Psoas muscle (tissue), 7 donors: ENCODE measurements at regions not wholly inside any gene's neighbourhood (a gene's known extent, or its start where the extent isn't known, plus 50 kb on each side); places are given as distances from the start of the nearest gene placed in this dataset.

Experiments
- ATAC-seq, 4 donors: fragments of 200-7000 bp; cut with Tn5 transposase; one replicate each; pipeline ENCODE4 v1.9.1; 2020; ENCODE audit warnings: moderate library complexity in 3 of 4, mild to moderate bottlenecking in 2 of 4
- DNase-seq, 2 donors: peaks; one replicate each; pipeline ENCODE4 v3.0.0-alpha.2; 2020
- H3K27ac ChIP-seq: fragments of 200-600 bp; one replicate; pipeline ENCODE4 v1.8.0; 2022
- H3K27me3 ChIP-seq, 3 donors: fragments of 200-600 bp in 1 of 3; one replicate each; pipeline versions ENCODE4 v1.6.1 to v1.8.0; 2013 to 2022; ENCODE audit warnings: low read length in 2 of 3, mild to moderate bottlenecking in 2 of 3, moderate library complexity in 1 of 3; ENCODE audit not compliant: insufficient read depth in 3 of 3
- H3K36me3 ChIP-seq, 2 donors: fragments of 200-600 bp in 1 of 2; one replicate each; pipeline versions ENCODE4 v1.6.1 to v1.8.0; 2013 to 2022; ENCODE audit warnings: low read depth in 1 of 2, mild to moderate bottlenecking in 1 of 2, moderate library complexity in 1 of 2; ENCODE audit not compliant: insufficient read depth in 1 of 2
- H3K4me1 ChIP-seq: fragments of 200-600 bp; one replicate; pipeline ENCODE4 v1.8.0; 2022
- H3K4me3 ChIP-seq: fragments of 200-600 bp; one replicate; pipeline ENCODE4 v1.8.0; 2022; ENCODE audit warnings: mild to moderate bottlenecking
- H3K9me3 ChIP-seq: fragments of 200-600 bp; one replicate; pipeline ENCODE4 v1.8.0; 2022
- WGBS, 3 donors: extraction: QIAGEN DNeasy Blood & Tissue Kit; methylation state at CpG; one replicate each; pipeline versions ENCODE4 v1.1.6 to v1.1.7; 2013; 5-methylcytosine and 5-hydroxymethylcytosine counted together
- intact Hi-C, 2 donors: fragments of 100-400 bp; cut with DNase I; formaldehyde crosslinking; loops; one replicate each; pipeline versions ENCODE4 v1.11.0 to v1.14.2; 2022
- TF ChIP-seq, protein P1 (sequence below): fragments of 200-600 bp; IDR thresholded peaks from one replicate; pipeline ENCODE4 v1.8.0; 2022; ENCODE audit warnings: antibody characterized with exemption
- donor health status: healthy with polysubstance abuse.
- donor health status: DM: no; HTN: no; CAD: no; lungs with moderate emphysema.
- donor health status: Bipolar disorder and iron deficiency.
- donor health status: healthy.
- donor health status: DM: yes; HTN: yes; CAD: no.
- donor health status: DM: no; HTN: no; CAD: no.
- donor health status: DM: yes; HTN: yes; CAD: no.

DNA sequence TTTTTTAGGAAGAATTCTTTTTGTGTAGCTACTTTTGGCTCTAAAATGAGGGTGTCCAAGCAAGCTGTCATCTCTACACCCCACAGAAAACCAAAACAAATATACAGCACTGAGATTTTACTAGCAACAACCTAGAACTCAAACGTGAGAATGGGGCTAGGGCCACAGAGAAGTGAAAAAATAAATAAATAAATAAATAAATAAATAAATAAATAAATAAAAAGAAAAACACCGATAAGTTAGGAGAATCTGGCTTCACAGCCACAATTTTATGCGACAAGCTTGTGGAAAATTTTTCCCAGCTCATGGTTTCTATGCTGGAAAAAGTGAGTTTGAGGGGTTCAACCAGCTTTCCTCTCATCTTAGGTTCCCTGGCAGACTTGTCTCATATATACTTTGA is 324.6 kb upstream of the TACR3 start:
- intact Hi-C loops = no loop called here
- Histone ChIP-seq H3K27ac (no peak overlapping the region), H3K4me3 (no peak overlapping the region), H3K4me1 (no peaks in the 10 kb centered on the region), H3K36me3 (no peaks in the 10 kb centered on the region), H3K27me3 (no peaks in the 10 kb centered on the region), H3K9me3 (no peaks in the 10 kb centered on the region)
- no peak for DNase-seq
- WGBS, 3 donors = 67 to 80% (median 71%) methylated on average over 3 of the region's 3 CpGs
- TF ChIP-seq, protein P1, sequence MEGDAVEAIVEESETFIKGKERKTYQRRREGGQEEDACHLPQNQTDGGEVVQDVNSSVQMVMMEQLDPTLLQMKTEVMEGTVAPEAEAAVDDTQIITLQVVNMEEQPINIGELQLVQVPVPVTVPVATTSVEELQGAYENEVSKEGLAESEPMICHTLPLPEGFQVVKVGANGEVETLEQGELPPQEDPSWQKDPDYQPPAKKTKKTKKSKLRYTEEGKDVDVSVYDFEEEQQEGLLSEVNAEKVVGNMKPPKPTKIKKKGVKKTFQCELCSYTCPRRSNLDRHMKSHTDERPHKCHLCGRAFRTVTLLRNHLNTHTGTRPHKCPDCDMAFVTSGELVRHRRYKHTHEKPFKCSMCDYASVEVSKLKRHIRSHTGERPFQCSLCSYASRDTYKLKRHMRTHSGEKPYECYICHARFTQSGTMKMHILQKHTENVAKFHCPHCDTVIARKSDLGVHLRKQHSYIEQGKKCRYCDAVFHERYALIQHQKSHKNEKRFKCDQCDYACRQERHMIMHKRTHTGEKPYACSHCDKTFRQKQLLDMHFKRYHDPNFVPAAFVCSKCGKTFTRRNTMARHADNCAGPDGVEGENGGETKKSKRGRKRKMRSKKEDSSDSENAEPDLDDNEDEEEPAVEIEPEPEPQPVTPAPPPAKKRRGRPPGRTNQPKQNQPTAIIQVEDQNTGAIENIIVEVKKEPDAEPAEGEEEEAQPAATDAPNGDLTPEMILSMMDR = no peak
- no peak for ATAC-seq

DNA sequence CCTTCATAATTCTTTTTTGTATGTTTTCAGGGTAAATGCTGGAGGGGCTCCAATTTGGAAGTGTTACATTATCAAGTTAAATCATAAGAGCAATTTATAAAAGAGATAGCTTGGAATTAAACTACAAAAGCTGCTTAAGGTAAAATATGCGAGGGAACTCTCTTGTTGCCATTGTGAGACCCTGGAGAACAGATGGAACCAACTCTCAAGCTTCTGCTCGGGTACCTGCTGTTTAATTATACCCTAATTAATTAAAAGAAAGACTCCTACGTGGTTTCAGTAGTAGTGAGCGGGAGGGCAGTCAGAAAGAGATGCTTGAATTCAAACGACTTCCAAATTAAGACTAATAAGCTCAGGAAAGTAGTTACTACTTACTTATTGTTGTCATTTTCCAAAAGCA is 313.1 kb upstream of the TACR3 start:
- ATAC-seq (no peak), DNase-seq (no peak)
- Histone ChIP-seq H3K27me3 (no peaks in the 10 kb centered on the region), H3K27ac (no peak overlapping the region), H3K4me1 (no peaks in the 10 kb centered on the region), H3K36me3 (no peaks in the 10 kb centered on the region), H3K9me3 (no peaks in the 10 kb centered on the region), H3K4me3 (no peak overlapping the region)
- 63 to 65% (median 63%) methylated on average over 5 of the region's 5 CpGs for WGBS, 3 donors
- intact Hi-C loops = no loop called here
- TF ChIP-seq, protein P1 = no peak

DNA sequence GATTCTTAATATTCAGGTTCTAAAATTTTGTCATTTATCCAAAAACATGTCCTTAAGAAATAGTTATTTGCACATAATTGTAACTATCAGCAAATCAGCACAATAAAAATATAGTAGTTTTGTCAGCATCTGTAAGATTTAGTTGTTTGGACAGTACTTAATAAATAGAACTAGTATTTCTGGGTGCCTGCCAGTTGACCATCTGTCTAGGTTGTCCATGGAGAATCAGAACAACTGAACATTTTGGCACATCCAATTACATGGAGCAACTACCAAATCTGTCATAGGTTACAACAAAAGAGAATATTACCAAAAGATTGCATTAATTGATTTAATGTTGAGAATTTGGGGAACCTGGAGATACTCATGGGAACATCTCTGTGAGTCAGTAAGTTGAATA is 305.5 kb upstream of the TACR3 start:
- Histone ChIP-seq H3K36me3 (no peaks in the 10 kb centered on the region), H3K4me1 (no peaks in the 10 kb centered on the region), H3K27ac (no peak overlapping the region), H3K9me3 (no peaks in the 10 kb centered on the region), H3K4me3 (no peak overlapping the region), H3K27me3 (no peaks in the 10 kb centered on the region)
- DNase-seq (no peak), ATAC-seq (no peak)
- TF ChIP-seq, protein P1 = no peak
- intact Hi-C loops = no loop called here

DNA sequence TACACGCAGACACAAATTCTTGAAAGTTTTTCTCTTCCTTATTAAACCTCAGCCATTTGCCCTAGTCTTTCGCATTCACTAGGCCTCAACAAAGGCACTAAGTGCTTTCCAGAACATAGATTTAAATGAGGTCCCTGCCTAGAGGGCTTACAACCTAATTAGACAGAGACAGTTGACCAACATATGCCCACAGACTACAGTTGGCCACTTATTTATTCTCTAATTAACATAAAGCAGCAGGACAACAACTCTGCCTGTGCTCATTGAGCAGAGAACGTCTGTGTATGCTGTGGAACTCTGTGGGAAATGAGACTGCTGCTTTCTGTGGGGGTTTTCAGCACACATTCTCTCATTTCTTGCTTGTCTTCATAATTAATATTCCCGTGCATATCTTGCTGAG is 303.0 kb upstream of the TACR3 start:
- no peak for DNase-seq
- H3K36me3 ChIP-seq = no peaks in the 10 kb centered on the region
- ATAC-seq = no peak
- TF ChIP-seq, protein P1 = no peak
- 82 to 86% (median 84%) methylated on average over 4 of the region's 4 CpGs for WGBS, 3 donors
- no peak overlapping the region for H3K4me3 ChIP-seq
- H3K27me3 ChIP-seq = no peaks in the 10 kb centered on the region
- H3K9me3 ChIP-seq = no peaks in the 10 kb centered on the region
- no peaks in the 10 kb centered on the region for H3K4me1 ChIP-seq
- intact Hi-C loops = no loop called here
- no peak overlapping the region for H3K27ac ChIP-seq

DNA sequence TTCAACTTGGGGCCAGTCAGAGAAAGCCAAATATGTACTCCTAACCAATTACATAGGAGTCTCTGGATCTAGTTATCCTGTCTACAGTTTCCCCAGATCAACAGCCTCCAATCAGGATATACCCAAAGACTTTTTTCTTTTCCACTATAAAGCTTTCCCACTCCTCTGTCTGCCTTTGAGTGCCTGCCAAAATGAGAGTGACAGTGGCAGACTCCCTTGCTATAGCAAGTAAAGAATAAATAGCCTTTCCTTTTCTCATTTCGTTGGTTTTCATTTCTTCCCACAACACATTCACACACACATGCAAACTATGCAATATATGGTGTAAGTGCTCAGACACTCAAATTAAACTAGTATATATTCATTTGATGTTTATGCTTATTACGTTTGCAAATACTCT is 302.4 kb upstream of the TACR3 start:
- intact Hi-C loops = no loop called here
- TF ChIP-seq, protein P1 = no peak

More for the DNA sequence above, 302.4 kb upstream of the TACR3 start:
- Histone ChIP-seq H3K27ac (no peak overlapping the region), H3K36me3 (no peaks in the 10 kb centered on the region), H3K9me3 (no peaks in the 10 kb centered on the region), H3K4me3 (no peak overlapping the region), H3K27me3 (no peaks in the 10 kb centered on the region), H3K4me1 (no peaks in the 10 kb centered on the region)
- ATAC-seq (no peak), DNase-seq (no peak)
- 55 to 64% (median 63%) methylated on average over 2 of the region's 2 CpGs for WGBS, 3 donors
